GM12878 (cell line): ENCODE measurements at regions not wholly inside any gene's neighbourhood (a gene's known extent, or its start where the extent isn't known, plus 50 kb on each side); places are given as distances from the start of the nearest gene placed in this dataset.

ENCODE experiments used
- ZNF24 ChIP-seq: fragments of 450-650 bp; IDR thresholded peaks from 2 replicates; pipeline ENCODE4 v1.6.1; 2017; ENCODE audit warnings: antibody characterized with exemption, mild to moderate bottlenecking
- TF ChIP-seq, protein P1 (sequence below): IDR thresholded peaks from 2 replicates; pipeline ENCODE4 v1.6.1; 2012; ENCODE audit warnings: low read depth, low read length, improper control_type of control experiment

DNA sequence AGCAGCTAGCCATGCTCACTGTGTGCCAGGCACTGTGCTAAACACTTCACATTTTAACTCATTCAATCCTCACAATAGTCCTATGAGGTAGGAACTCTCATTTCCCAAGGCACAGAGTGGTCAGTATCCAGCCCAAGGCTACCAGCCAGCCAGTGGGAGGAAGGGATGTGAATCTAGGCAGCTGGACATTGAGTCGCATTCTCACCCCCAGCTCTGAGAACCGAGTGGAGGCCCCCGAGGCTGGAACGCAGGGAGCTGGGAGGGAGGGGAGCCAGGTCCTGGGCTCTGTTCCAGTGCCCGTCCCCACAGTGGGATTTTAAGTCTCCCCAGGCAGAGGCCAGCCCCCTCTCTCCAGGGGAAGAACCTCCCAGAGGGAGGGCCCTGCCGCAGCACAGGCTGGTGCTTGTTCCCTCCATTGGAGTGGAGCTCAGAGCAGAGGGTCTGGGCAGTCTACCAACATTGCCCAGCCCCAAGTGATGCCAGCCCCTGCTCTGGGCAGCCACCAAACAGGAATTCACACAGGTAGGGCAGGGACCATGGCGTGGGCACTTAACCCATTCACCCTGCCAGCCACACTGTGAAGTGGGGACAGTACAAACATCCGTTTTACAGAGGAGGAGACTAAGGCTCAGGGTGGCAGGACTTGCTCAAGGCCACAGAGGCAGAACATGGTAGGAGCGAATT is 131.3 kb downstream of the CEBPB start:
- TF ChIP-seq, protein P1, sequence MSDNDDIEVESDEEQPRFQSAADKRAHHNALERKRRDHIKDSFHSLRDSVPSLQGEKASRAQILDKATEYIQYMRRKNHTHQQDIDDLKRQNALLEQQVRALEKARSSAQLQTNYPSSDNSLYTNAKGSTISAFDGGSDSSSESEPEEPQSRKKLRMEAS: no peak
- no peak for TF ChIP-seq ZNF24
